Midbrain (tissue), 1 donor: ENCODE measurements at regions not wholly inside any gene's neighbourhood (a gene's known extent, or its start where the extent isn't known, plus 50 kb on each side); places are given as distances from the start of the nearest gene placed in this dataset.

Source experiments
- DNase-seq: peaks from one replicate; lab custom pipeline; 2025; lab: John Stamatoyannopoulos, UW

- DNase-seq = no peak
These were observed 560.8 kb upstream of the CELF2 start for GRCh38 chr10:10456856-10457255.

- no peak for DNase-seq
These were observed 557.2 kb upstream of the CELF2 start for GRCh38 chr10:10460451-10460850.

GRCh38 chr10:10462151-10462941, 555.3 kb upstream of the CELF2 start:
- no peak for DNase-seq

- no peak for DNase-seq
These were observed 545.9 kb upstream of the CELF2 start for GRCh38 chr10:10471758-10472157.

GRCh38 chr10:10475812-10476211, 541.9 kb upstream of the CELF2 start:
- no peak for DNase-seq

GRCh38 chr10:10477844-10478243, 539.8 kb upstream of the CELF2 start:
- DNase-seq = no peak

- no peak for DNase-seq
These were observed 538.2 kb upstream of the CELF2 start for GRCh38 chr10:10479465-10479864.

GRCh38 chr10:10482613-10483012, 535.1 kb upstream of the CELF2 start:
- DNase-seq = no peak

GRCh38 chr10:10489076-10489475, 528.6 kb upstream of the CELF2 start:
- DNase-seq = no peak

GRCh38 chr10:10489805-10490571, 527.7 kb upstream of the CELF2 start:
- no peak for DNase-seq

GRCh38 chr10:10490581-10490980, 527.1 kb upstream of the CELF2 start:
- no peak for DNase-seq

GRCh38 chr10:10492420-10492819, 525.3 kb upstream of the CELF2 start:
- no peak for DNase-seq

- DNase-seq = no peak
These were observed 523.8 kb upstream of the CELF2 start for GRCh38 chr10:10493833-10494232.

GRCh38 chr10:10497245-10497644, 520.4 kb upstream of the CELF2 start:
- no peak for DNase-seq

- no peak for DNase-seq
These were observed 518.9 kb upstream of the CELF2 start for GRCh38 chr10:10498781-10499180.

GRCh38 chr10:10499839-10500238, 517.8 kb upstream of the CELF2 start:
- no peak for DNase-seq

GRCh38 chr10:10500937-10501336, 516.7 kb upstream of the CELF2 start:
- DNase-seq = no peak

- no peak for DNase-seq
These were observed 513.9 kb upstream of the CELF2 start for GRCh38 chr10:10503772-10504171.

GRCh38 chr10:10508211-10508610, 509.5 kb upstream of the CELF2 start:
- DNase-seq = no peak

- no peak for DNase-seq
These were observed 507.5 kb upstream of the CELF2 start for GRCh38 chr10:10510179-10510578.

GRCh38 chr10:10513067-10513466, 504.6 kb upstream of the CELF2 start:
- no peak for DNase-seq

- no peak for DNase-seq
These were observed 503.8 kb upstream of the CELF2 start for GRCh38 chr10:10513898-10514297.

- no peak for DNase-seq
These were observed 502.9 kb upstream of the CELF2 start for GRCh38 chr10:10514797-10515196.
